KMS-11 (cell line): ENCODE measurements at regions not wholly inside any gene's neighbourhood (a gene's known extent, or its start where the extent isn't known, plus 50 kb on each side); places are given as distances from the start of the nearest gene placed in this dataset.

Source experiments
- H2AFZ ChIP-seq: fragments of 200-600 bp; sonication (generic); 2 replicates; pipeline ENCODE4 v1.6.1; 2016; ENCODE audit warnings: antibody characterized with exemption, mixed run types, low read depth
- H3K27ac ChIP-seq: fragments of 200-600 bp; sonication (generic); 2 replicates; pipeline ENCODE4 v1.6.1; 2016; ENCODE audit warnings: mild to moderate bottlenecking, mixed run types
- H3K27me3 ChIP-seq: fragments of 200-600 bp; sonication (generic); 2 replicates; pipeline ENCODE4 v1.6.1; 2017; ENCODE audit warnings: mild to moderate bottlenecking, low read depth, mixed run types, moderate library complexity; ENCODE audit not compliant: insufficient read depth
- H3K36me3 ChIP-seq: fragments of 200-600 bp; sonication (generic); 2 replicates; pipeline ENCODE4 v1.6.1; 2017; ENCODE audit warnings: mild to moderate bottlenecking, mixed run types; ENCODE audit not compliant: insufficient read depth
- H3K4me1 ChIP-seq: fragments of 200-600 bp; sonication (generic); 2 replicates; pipeline ENCODE4 v1.6.1; 2016; ENCODE audit warnings: mild to moderate bottlenecking, low read depth, mixed run types; ENCODE audit not compliant: poor library complexity, severe bottlenecking
- H3K4me2 ChIP-seq: fragments of 200-600 bp; sonication (generic); 2 replicates; pipeline ENCODE4 v1.7.0; 2016; ENCODE audit warnings: mild to moderate bottlenecking, mixed run types
- H3K4me3 ChIP-seq: fragments of 200-600 bp; sonication (generic); IDR thresholded peaks from 2 replicates; pipeline ENCODE4 v1.6.1; 2017; ENCODE audit warnings: low read depth, low read length, mixed read lengths; ENCODE audit not compliant: insufficient read depth
- H3K79me2 ChIP-seq: fragments of 200-600 bp; sonication (generic); 2 replicates; pipeline ENCODE4 v1.6.1; 2016; ENCODE audit warnings: low read depth, mixed run types; ENCODE audit not compliant: insufficient read depth
- H3K9ac ChIP-seq: fragments of 200-600 bp; sonication (generic); 2 replicates; pipeline ENCODE4 v1.6.1; 2016; ENCODE audit warnings: mild to moderate bottlenecking, mixed run types
- H4K20me1 ChIP-seq: fragments of 200-600 bp; sonication (generic); 2 replicates; pipeline ENCODE4 v1.6.1; 2016; ENCODE audit warnings: mild to moderate bottlenecking, mixed run types; ENCODE audit not compliant: insufficient read depth
- TF ChIP-seq, protein P1 (sequence below): fragments of 200-600 bp; sonication (generic); conservative IDR thresholded peaks from 2 replicates; pipeline ENCODE4 v1.6.1; 2017; ENCODE audit warnings: low read depth, mild to moderate bottlenecking, antibody characterized with exemption, low read length, moderate library complexity, mixed read lengths

DNA sequence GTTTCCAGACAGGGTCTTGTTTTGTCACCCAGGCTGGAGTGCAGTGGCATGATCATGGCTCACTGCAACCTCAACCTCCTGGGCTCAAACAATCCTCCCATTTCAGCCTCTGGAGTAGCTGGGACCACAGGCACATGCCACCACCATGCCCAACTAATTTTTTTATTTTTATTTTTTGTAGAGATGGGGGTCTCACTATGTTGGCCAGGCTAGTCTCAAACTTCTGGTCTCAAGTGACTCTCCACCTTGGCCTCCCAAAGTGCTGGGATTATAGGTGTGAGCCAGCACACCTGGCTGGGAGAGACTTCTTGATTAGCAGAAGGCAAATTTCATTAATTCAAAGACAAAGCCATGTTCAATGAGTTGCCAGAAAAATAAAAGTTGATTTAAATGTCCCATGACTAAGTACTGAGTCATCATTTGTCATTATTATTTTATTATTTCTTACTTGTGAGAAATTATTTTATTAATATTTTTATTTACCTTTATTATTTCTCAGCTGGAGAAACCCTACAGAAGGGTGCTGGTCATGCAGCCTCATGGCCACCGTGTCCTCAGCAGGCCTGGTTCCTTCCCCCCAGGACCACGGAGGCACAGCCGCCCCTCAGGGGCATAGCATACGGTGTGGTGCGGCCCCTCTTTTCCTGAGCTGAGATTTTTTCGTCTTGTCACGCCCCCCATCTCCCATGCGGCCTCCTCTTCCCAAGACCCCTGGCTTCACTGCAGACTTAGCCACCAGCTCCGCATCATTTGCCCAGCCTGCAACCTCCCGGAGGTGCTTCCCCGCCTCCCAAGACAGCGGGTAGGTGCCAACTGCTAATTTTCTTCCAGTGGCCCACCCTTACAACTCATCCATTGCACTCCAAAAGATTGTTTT is 55.3 kb upstream of the SIM2 start:
- H2AFZ ChIP-seq = no peak overlapping the region

DNA sequence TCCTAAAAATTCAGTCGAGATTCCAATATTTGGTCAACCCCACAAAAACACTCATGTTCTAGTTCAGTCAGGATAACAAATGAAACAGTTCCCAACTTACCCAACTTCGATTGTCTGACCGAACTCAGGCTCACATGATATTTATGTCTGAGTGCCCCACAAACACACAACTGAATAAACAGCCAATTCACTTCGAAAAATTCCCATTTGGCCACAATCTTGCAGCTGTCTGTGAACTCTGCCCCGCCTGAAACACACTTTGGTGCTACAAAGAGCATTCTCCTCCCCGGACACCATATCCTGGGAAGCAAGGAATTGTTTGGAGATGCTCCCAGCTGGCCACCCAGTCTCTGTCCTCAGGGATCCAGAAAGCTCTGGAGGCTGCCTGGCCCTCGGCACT is 52.9 kb upstream of the SIM2 start:
- Histone ChIP-seq H3K36me3 (no peaks in the 10 kb centered on the region), H3K27me3 (no peaks in the 10 kb centered on the region), H3K27ac (no peak overlapping the region), H3K4me3 (no peak overlapping the region), H2AFZ (no peak overlapping the region), H4K20me1 (no peaks in the 10 kb centered on the region), H3K9ac (no peak overlapping the region), H3K4me1 (no peaks in the 10 kb centered on the region), H3K79me2 (no peaks in the 10 kb centered on the region), H3K4me2 (no peak overlapping the region)
- TF ChIP-seq, protein P1, sequence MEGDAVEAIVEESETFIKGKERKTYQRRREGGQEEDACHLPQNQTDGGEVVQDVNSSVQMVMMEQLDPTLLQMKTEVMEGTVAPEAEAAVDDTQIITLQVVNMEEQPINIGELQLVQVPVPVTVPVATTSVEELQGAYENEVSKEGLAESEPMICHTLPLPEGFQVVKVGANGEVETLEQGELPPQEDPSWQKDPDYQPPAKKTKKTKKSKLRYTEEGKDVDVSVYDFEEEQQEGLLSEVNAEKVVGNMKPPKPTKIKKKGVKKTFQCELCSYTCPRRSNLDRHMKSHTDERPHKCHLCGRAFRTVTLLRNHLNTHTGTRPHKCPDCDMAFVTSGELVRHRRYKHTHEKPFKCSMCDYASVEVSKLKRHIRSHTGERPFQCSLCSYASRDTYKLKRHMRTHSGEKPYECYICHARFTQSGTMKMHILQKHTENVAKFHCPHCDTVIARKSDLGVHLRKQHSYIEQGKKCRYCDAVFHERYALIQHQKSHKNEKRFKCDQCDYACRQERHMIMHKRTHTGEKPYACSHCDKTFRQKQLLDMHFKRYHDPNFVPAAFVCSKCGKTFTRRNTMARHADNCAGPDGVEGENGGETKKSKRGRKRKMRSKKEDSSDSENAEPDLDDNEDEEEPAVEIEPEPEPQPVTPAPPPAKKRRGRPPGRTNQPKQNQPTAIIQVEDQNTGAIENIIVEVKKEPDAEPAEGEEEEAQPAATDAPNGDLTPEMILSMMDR = no peak

More for the DNA sequence above, 55.3 kb upstream of the SIM2 start:
- no peaks in the 10 kb centered on the region for H3K36me3 ChIP-seq
- TF ChIP-seq, protein P1 = no peak
- H3K4me3 ChIP-seq = no peak overlapping the region
- H3K4me2 ChIP-seq = no peak overlapping the region
- H4K20me1 ChIP-seq = no peaks in the 10 kb centered on the region
- H3K79me2 ChIP-seq = no peaks in the 10 kb centered on the region
- no peak overlapping the region for H3K9ac ChIP-seq
- H3K27me3 ChIP-seq = no peaks in the 10 kb centered on the region
- no peak overlapping the region for H3K27ac ChIP-seq
- H3K4me1 ChIP-seq = no peaks in the 10 kb centered on the region

DNA sequence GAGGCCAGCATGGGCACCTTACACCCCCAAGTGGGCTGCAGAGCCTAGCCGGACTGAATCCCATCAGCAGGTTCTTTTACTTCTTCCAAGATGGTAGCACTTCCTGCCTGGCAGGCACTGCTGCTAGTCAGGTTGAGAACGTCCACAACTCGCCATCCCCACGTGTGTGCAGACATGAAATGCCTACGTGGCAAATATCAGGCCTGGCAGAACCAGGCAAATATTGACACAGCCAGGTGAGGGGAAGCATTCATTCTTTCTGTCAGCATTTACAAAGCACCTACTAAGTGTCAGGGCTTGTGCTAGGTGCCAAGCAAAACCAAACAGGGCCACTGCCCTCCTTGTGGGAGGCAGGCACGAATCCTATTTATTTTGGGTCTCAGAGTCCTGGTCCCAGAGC is 52.3 kb upstream of the SIM2 start:
- H4K20me1 ChIP-seq = no peaks in the 10 kb centered on the region
- H3K36me3 ChIP-seq = no peaks in the 10 kb centered on the region
- TF ChIP-seq, protein P1 = no peak
- H3K4me2 ChIP-seq = no peak overlapping the region
- no peak overlapping the region for H3K4me3 ChIP-seq
- H2AFZ ChIP-seq = no peak overlapping the region
- no peaks in the 10 kb centered on the region for H3K79me2 ChIP-seq
- H3K27me3 ChIP-seq = no peaks in the 10 kb centered on the region
- H3K27ac ChIP-seq = no peak overlapping the region
- H3K4me1 ChIP-seq = no peaks in the 10 kb centered on the region
- no peak overlapping the region for H3K9ac ChIP-seq

DNA sequence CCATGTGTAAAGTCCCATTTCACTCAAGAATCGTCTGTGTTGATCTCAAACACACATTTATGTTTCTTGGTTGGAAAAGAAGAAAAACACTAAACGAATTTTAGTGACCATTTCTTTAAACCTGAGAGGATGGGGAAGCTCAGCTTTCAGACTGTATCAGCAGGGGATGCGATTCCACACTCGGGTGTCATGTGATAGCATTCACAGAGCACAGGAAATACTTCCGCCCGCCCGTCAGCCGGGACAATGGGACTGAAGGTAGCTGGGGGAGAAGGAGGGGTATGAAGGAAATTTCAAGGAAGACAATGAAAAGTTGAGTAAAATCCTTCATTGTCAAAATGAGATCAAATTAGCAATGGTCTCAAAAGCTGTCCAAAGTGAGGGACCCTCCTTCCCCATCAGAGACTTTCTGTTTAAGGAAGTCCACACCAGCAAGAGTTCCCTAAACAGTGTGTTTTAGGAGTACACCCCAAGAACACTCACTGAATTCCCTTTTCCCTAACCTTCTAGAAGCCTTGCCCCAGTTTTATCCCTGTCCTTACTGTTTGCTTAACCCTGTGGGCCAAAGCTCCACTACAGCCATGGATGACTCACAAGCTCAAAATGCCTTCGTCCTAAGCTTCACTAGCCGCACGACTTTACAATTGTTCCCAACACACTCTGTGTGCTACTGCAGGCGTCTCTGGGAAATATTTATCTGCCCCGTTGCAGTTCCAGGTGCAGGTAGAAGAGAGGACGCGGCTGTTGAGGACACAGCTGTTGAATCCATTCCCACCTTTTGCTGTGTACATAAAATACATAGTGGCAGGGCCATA is 51.4 kb upstream of the SIM2 start:
- Histone ChIP-seq H3K79me2 (no peaks in the 10 kb centered on the region), H4K20me1 (no peaks in the 10 kb centered on the region), H3K4me3 (no peak overlapping the region), H3K4me1 (no peaks in the 10 kb centered on the region), H3K36me3 (no peaks in the 10 kb centered on the region), H3K9ac (no peak overlapping the region), H3K27me3 (no peaks in the 10 kb centered on the region), H2AFZ (no peak overlapping the region), H3K27ac (no peak overlapping the region), H3K4me2 (no peak overlapping the region)
- TF ChIP-seq, protein P1 = no peak
